NCI-H1417 (cell line): ENCODE measurements at regions not wholly inside any gene's neighbourhood (a gene's known extent, or its start where the extent isn't known, plus 50 kb on each side); places are given as distances from the start of the nearest gene placed in this dataset.

Experiments used
- DNase-seq, 3 experiments: peaks; one replicate each; lab custom pipeline; 2025; lab: John Stamatoyannopoulos, UW

- DNase-seq, result no peak
These were observed 89.1 kb upstream of the ERRFI1 start for GRCh38 chr1:8115031-8115768.

DNA sequence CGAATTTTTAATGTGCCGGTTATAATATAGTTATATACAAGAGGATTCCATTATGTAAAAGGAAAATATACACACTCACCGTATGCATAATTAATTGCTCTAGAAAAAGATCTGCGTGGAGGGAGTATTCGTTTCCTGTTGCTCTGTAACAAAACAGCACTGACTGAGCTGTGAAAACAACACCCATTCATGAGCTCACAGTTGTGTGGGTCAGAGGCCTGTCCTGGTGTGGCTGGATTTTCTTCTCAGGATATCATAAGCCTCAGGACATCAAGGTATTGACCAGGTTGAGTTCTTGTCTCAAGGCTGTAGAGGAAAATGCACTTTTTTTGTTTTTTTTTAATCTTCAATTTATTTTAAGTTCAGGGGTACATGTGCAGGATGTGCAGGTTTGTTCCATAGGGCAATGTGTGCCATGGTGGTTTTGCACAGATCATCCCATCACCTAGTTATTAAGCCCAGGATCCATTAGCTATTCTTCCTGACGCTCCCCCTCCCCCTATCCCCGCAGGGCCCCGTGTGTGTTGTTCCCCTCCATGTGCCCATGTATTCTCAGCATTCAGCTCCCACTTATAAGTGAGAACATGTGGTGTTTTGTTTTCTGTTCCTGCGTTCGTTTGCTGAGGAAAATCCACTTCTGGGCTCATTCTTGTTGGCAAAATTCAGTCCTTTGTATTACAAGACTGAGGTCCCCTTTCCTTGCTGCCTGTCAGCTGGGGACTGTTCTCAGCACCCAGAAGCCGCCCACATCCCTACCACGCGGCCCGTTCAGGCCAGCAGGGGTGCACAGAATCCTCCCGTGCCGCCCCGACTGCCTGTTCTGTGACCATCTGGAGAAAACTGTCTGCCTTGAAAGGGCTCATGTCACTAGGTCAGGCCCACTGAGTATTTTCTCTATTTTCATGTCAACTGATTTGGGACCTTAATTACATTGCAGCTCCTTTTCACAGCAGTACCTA is 87.4 kb upstream of the ERRFI1 start:
- peak in 1 of 3 experiments; percentile 22 for DNase-seq

- DNase-seq, result no peak
These were observed 86.6 kb upstream of the ERRFI1 start for GRCh38 chr1:8112611-8113261.

DNA sequence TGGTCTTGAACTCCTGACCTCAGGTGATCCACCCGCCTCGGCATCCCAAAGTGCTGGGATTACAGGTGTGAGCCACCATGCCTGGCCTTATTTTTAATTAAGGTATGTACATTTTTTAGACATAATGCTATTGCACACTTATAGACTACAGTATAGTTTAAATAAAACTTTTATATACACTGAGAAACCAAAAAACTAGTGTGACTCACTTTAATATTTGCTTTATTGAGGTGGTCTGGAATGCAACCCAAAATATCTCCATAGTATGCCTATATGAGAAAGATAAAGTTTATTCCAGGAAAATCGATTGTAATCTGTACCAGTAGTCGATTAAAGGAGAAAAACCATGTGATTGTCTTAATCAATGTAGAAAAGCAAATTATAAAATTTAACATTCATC is 85.5 kb upstream of the ERRFI1 start:
- DNase-seq, result no peak

DNA sequence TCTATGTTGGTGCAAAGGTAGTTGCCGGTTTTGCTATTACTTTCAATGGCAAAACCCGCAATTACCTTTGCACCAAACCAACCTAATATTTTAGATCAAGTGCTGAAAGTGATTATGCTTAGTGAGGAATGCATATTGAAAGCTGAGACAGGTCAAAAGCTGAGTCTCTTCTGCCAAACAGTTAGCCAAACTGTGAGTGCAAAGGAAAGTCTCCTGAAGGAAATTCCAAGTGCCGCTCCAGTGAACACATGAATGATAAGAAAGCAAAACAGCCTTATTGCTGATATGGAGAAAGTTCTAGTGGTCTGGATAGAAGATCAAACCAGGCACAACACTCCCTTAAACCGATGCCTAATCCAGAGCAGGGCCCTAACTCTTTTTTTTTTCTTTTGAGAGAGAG is 83.1 kb upstream of the ERRFI1 start:
- DNase-seq, result no peak

DNA sequence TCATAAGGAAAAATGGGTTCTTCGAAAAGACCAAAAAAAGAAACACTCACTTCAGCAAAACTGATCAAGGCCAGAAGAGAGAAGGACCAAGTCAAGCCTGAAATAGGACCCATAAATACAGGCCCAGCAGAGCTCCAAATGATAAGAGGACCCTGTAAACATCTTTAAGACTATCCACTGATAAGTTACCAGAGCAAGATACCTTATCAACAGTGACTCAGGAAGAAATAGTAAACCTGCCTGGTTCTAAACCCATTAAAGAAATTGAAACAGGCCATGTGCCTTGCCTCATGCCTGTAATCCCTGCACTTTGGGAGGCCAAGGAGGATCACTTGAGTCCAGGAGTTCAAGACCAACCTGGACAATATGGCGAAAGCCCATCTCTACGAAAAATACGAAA is 81.8 kb upstream of the ERRFI1 start:
- no peak for DNase-seq

DNA sequence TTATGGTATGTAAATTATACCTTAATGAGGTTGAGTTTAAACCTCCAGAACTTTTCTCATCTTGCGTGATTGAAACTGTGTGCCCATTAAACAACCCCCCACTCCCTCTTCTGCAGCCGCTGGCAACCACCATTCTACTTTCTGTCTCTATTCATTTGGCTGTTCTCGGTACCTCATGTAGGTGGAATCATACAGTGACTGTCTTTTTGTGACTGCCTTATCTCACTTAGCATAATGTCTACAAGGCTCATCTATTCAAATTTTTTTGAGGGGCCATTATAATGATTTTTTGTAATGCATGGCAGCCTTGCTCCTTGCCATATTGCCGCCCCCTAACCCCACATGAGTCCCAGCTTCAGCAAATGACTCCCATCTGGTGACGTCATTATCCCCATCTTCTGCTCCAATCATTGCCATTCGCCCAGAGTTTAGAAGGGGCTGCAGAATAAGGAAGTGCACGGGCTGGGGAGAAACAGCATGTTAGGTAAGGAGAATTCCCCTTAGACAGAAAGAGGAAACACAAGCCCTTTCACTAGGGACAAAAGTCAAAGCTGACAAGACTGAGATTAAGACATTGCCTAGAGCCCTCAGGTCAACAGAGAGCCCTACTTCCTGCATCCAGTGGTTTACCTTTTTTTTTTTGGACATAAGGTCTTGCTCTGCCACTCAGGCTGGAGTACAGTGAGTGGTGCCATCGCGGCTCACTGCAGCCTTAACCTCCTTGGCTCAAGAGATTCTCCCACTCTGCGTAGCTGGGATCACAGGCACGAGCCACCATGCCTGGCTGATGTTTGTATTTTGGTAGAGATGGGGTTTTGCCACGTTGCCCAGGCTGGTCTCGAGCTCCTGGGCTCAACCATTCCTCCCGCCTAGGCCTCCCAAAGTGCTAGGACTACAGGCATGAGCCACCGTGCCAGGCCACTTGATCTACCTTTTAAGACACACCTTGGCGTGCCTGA is 78.4 kb upstream of the ERRFI1 start:
- no peak for DNase-seq

DNA sequence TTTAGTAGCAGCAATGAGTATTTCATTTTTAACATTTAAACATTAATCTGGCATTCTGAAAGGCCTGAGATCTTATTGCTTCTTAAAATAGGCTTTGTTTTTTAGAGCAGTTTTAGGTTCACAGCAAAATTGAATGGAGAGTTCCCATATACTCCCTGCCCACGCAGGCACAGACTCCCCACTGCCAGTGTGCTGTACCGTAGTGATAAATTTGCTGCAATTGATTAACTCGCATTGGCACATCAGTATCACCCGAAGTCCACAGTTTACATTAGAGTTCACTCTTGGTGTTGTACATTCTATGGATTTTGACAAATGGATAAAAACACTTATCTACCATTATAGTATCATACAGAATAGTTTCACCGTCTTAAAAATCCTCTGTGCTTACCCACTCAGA is 71.8 kb upstream of the ERRFI1 start:
- DNase-seq, result peak in 2 of 3 experiments; percentile 32 to 64

GRCh38 chr1:8097077-8097799 is 71.1 kb upstream of the ERRFI1 start:
- DNase-seq, result peak; percentile 48 to 92 (median 84)

DNA sequence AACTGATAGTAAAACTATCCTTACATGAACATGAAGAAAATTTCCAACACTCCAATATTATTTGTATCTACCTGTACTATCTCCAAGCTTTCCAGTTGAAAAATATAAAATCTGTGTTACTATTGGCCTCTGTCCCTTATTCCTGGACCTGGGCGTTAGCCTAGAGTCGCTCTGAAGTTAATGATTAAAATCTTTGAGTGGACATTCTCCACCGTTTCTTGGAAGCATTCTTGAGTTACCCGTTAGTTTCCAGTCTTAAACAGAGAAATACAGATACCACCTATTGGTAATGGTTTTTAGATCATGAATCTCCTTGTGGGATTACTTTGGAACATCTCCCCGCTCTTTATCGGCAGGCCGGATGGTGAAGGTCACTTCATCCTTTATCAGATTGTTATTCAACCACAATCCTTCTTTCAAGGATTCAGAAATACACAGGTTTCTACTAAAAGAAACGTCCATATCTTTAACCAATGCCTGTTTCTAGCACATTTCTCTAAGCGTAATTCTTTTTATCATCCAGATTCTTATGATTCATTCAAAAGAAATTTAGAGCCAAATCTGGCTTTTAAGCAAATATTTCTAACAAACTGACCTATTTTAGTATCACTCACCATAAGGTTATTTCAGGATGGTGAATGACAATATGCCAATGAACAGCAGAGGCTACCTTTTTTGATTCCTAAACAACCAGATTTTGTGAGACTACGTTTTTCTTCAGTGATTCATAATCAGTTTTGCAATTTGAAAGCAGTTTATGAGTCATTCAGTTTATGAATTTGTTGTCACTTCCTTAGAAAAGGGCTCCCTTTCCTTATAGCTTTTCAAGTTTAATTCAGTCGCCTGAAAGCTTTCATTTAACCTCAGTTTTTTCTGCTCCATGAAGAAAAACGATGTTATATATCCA is 70.2 kb upstream of the ERRFI1 start:
- DNase-seq, result no peak

DNA sequence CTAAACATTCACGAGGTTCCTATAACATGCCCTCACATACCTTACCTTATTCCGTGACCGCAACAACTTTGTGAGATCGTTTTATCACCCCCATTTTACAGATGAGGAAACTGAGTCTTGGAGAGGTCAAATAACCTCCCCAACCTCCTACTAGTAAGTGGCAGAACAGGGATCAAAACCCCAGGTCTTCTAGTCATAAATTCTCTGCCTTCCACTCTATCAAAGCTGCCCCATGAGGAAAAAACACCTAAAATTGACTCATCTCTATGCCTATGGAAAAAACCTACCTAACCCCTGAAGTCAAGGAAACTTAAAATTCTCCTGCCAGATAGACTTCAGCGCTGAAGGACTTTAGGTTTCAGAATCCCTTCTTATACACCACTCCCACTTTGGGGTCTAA is 69.5 kb upstream of the ERRFI1 start:
- no peak for DNase-seq

GRCh38 chr1:8094481-8095241 is 68.6 kb upstream of the ERRFI1 start:
- DNase-seq, result no peak

- no peak for DNase-seq
These were observed 67.3 kb upstream of the ERRFI1 start for GRCh38 chr1:8093221-8093980.

- peak in 2 of 3 experiments; percentile 13 to 55 for DNase-seq
These were observed 66.5 kb upstream of the ERRFI1 start for GRCh38 chr1:8092657-8093056.

DNA sequence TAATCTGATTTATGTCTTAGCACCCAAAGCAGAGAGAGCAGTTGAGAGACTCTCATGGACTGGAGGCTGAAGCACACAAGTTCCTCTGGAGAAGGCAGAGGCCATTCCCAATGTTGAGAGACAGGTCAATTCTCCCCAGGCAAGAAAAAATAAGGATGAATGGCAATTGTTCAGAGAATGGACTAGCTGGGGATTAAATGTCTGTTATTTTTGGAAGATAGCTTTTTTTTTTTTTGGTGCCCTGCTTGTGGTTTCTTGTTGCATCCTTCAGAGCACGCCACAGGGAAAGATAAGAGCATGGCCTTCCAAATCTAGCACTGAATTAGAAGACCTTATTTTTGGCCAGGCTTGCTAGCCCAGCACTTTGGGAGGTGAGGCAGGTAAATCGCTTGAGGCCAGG is 65.6 kb upstream of the ERRFI1 start:
- no peak for DNase-seq

GRCh38 chr1:8090241-8090702 is 64.2 kb upstream of the ERRFI1 start:
- DNase-seq, result no peak

- DNase-seq, result no peak
These were observed 63.6 kb upstream of the ERRFI1 start for GRCh38 chr1:8089535-8090228.
